ENCODE measurements at regions not wholly inside any gene's neighbourhood (a gene's known extent, or its start where the extent isn't known, plus 50 kb on each side); places are given as distances from the start of the nearest gene placed in this dataset.

DNA sequence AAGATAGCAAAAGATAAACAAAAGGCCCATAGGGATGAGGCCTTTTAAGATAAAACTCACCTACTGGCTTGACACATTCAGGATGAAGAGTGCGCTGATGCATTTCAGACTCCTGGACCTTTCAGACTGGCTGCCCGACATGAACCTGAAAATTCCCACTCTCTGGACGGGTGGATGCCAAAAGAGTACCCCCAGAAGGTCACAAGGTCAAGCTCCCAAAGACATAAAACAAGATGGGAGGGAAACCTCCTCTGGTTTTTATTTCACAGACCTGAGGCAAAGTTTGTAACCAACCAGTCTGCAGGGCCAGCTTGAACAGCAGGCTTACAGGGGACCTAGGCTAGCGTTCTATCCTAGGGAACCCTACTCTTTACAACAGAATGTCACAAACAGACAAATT, 123.2 kb upstream of the GC start:
- TF ChIP-seq, protein P1, sequence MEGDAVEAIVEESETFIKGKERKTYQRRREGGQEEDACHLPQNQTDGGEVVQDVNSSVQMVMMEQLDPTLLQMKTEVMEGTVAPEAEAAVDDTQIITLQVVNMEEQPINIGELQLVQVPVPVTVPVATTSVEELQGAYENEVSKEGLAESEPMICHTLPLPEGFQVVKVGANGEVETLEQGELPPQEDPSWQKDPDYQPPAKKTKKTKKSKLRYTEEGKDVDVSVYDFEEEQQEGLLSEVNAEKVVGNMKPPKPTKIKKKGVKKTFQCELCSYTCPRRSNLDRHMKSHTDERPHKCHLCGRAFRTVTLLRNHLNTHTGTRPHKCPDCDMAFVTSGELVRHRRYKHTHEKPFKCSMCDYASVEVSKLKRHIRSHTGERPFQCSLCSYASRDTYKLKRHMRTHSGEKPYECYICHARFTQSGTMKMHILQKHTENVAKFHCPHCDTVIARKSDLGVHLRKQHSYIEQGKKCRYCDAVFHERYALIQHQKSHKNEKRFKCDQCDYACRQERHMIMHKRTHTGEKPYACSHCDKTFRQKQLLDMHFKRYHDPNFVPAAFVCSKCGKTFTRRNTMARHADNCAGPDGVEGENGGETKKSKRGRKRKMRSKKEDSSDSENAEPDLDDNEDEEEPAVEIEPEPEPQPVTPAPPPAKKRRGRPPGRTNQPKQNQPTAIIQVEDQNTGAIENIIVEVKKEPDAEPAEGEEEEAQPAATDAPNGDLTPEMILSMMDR (IDR thresholded peaks at IDR 0.05): no peak
- TF ChIP-seq POLR2AphosphoS5 (IDR thresholded peaks at IDR 0.05) (no peak), POLR2A (IDR thresholded peaks at IDR 0.05) (no peak), EP300 (IDR thresholded peaks at IDR 0.05) (no peak)
- H3K27ac ChIP-seq: no peak overlapping the region
- WGBS, 5 donors: 77 to 89% (median 81%) methylated on average over 4 of the region's 4 CpGs
- H3K9me3 ChIP-seq: peaks cover 0 to 11% (median 5%) of the 10 kb centered on the region in 4 donors
- H3K4me1 ChIP-seq: no peaks in the 10 kb centered on the region
- no peak for DNase-seq
- no peaks in the 10 kb centered on the region for H3K36me3 ChIP-seq
- H3K4me3 ChIP-seq: no peak overlapping the region
- intact Hi-C loops (cut with DNase I; ENCODE audit: low total_unique reads): no loop called here
- no peaks in the 10 kb centered on the region for H3K27me3 ChIP-seq

DNA sequence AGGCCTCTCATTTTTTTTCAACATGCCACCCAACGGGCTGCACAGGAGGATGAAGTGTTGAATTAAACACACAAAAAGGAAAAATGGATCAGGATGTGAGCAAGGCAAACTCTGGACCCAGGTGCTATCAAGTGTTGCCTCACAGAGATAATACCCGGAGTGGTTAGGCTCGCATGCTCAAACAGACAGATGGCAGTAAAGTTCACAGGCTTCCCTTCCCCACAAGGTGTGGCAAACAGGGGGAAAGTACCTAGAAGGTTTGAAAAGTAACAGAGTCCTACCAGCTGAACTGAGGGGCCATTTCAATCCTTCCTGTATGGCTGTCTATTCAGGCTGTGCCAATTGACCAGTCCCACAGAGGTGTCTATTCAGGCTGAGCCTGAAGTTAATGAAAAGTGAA, 123.9 kb upstream of the GC start:
- TF ChIP-seq, protein P1 (IDR thresholded peaks at IDR 0.05): no peak
- TF ChIP-seq EP300 (IDR thresholded peaks at IDR 0.05): no peak
- TF ChIP-seq POLR2AphosphoS5 (IDR thresholded peaks at IDR 0.05): no peak
- TF ChIP-seq POLR2A (IDR thresholded peaks at IDR 0.05): no peak
- H3K9me3 ChIP-seq: peaks cover 0 to 11% (median 5%) of the 10 kb centered on the region in 4 donors
- intact Hi-C loops (cut with DNase I; ENCODE audit: low total_unique reads): no loop called here
- peak in 1 of 2 donors; percentile 1 for DNase-seq
- 38 to 60% (median 46%) methylated on average over 3 of the region's 3 CpGs for WGBS, 5 donors
- no peak overlapping the region for H3K27ac ChIP-seq
- H3K36me3 ChIP-seq: no peaks in the 10 kb centered on the region
- H3K27me3 ChIP-seq: no peaks in the 10 kb centered on the region
- H3K4me1 ChIP-seq: no peaks in the 10 kb centered on the region
- no peak overlapping the region for H3K4me3 ChIP-seq

DNA sequence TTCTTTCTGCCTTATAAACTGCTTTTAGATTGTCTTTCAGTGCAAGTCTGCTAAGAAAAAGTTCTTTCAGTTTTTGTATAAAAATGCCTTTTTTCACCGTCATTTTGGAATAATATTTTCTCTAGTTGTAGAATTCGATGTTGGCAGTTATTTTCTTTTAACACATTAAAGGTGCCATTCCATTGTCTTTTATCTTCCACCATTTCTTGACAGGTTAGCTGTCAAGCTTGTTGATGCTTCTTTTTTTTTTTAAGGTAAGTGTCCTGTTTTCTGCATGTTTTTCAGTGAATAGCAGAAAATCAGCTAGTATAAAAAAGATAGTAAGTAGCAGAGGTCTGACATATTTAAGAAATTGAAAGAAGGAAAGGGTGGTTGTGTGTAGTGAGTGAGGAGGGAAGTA, 118.5 kb upstream of the NPFFR2 start:
- Histone ChIP-seq H3K4me1 (no peaks in the 10 kb centered on the region), H3K4me3 (no peak overlapping the region), H3K9me3 (no peaks in the 10 kb centered on the region), H3K27ac (no peak overlapping the region), H3K36me3 (no peaks in the 10 kb centered on the region), H3K27me3 (no peaks in the 10 kb centered on the region)
- TF ChIP-seq, protein P1 (IDR thresholded peaks at IDR 0.05): no peak
- TF ChIP-seq POLR2A (IDR thresholded peaks at IDR 0.05) (no peak), POLR2AphosphoS5 (IDR thresholded peaks at IDR 0.05) (no peak), EP300 (IDR thresholded peaks at IDR 0.05) (no peak)
- DNase-seq: no peak
- 81 to 88% (median 87%) methylated on average over 2 of the region's 2 CpGs for WGBS, 5 donors
- intact Hi-C loops (cut with DNase I; ENCODE audit: low total_unique reads): no loop called here

DNA sequence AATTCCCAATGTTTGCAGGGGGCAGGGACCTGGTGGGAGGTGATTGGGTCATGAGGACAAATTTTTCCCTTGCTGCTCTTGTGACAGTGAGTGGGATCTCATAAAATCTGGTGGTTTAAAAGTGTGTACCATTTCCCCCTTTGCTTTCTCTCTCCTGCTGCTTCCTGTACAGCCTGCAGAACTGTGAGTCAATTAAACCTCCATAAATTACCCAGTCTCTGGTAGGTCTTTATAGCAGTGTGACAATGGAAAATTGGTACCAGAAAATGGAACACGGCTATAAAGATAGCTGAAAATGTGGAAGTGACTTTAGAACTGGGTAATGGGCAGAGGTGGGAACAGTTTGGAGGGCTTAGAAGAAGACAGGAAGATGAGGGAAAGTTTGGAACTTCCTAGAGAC, 108.7 kb upstream of the NPFFR2 start:
- Histone ChIP-seq H3K27me3 (no peaks in the 10 kb centered on the region), H3K27ac (no peak overlapping the region), H3K9me3 (no peaks in the 10 kb centered on the region), H3K36me3 (no peaks in the 10 kb centered on the region), H3K4me1 (no peaks in the 10 kb centered on the region), H3K4me3 (no peak overlapping the region)
- WGBS, 5 donors: 64 to 88% (median 71%) methylated on average over 1 of the region's 1 CpG
- DNase-seq: no peak
- intact Hi-C loops (cut with DNase I; ENCODE audit: low total_unique reads): no loop called here
- TF ChIP-seq, protein P1 (IDR thresholded peaks at IDR 0.05): no peak
- TF ChIP-seq EP300 (IDR thresholded peaks at IDR 0.05) (no peak), POLR2A (IDR thresholded peaks at IDR 0.05) (no peak), POLR2AphosphoS5 (IDR thresholded peaks at IDR 0.05) (no peak)
